CD14-positive monocyte (primary cell): ENCODE measurements at regions not wholly inside any gene's neighbourhood (a gene's known extent, or its start where the extent isn't known, plus 50 kb on each side); places are given as distances from the start of the nearest gene placed in this dataset.

Experiments used
- DNase-seq, 3 donors: peaks; one replicate each; pipeline ENCODE4 v3.0.0-alpha.2; 2011 to 2022
- H2AFZ ChIP-seq: 2 replicates; pipeline ENCODE4 v1.6.0; 2012; ENCODE audit warnings: mild to moderate bottlenecking, low read depth, low read length, inconsistent platforms; ENCODE audit not compliant: insufficient read depth, poor library complexity, severe bottlenecking
- H3K27ac ChIP-seq, 2 donors: 1 replicate in 1 of 2; 2 replicates in 1 of 2; pipeline ENCODE4 v1.5.1; 2012 to 2013; ENCODE audit warnings: low read length in 2 of 2, control low read depth in 1 of 2, inconsistent platforms in 1 of 2, low read depth in 1 of 2, mild to moderate bottlenecking in 1 of 2
- H3K27me3 ChIP-seq, 2 donors: one replicate each; pipeline versions ENCODE4 v1.6.0 to v1.6.1; 2011 to 2013; ENCODE audit warnings: low read length in 2 of 2; ENCODE audit not compliant: control insufficient read depth in 2 of 2, insufficient read depth in 2 of 2
- H3K36me3 ChIP-seq, 2 donors: replicated peaks in 1 of 2; 1 replicate in 1 of 2; 2 replicates in 1 of 2; pipeline versions ENCODE4 v1.5.1 to v1.6.1; 2012 to 2013; ENCODE audit warnings: low read length in 2 of 2, control low read depth in 1 of 2, inconsistent platforms in 1 of 2, mild to moderate bottlenecking in 1 of 2; ENCODE audit not compliant: insufficient read depth in 2 of 2, control insufficient read depth in 1 of 2
- H3K4me1 ChIP-seq, 2 donors: 1 replicate in 1 of 2; 2 replicates in 1 of 2; pipeline versions ENCODE4 v1.5.1 to v1.6.1; 2012 to 2013; ENCODE audit warnings: low read length in 2 of 2, control low read depth in 1 of 2, inconsistent platforms in 1 of 2, mild to moderate bottlenecking in 1 of 2, moderate library complexity in 1 of 2; ENCODE audit not compliant: insufficient read depth in 2 of 2, control insufficient read depth in 1 of 2
- H3K4me2 ChIP-seq: replicated peaks from 2 replicates; pipeline ENCODE3; 2012; ENCODE audit warnings: low read length, moderate library complexity, mild to moderate bottlenecking; ENCODE audit not compliant: poor library complexity, severe bottlenecking; ENCODE audit errors: extremely low read depth
- H3K4me3 ChIP-seq, 3 experiments: fragments of 200-600 bp in 1 of 3; sonication (generic) in 1 of 3; replicated peaks in 1 of 3; 1 replicate in 2 of 3; 2 replicates in 1 of 3; pipeline ENCODE4 v1.5.1; 2011 to 2013; ENCODE audit warnings: low read length in 3 of 3, mild to moderate bottlenecking in 3 of 3, control low read depth in 2 of 3, low read depth in 2 of 3, inconsistent platforms in 1 of 3, moderate library complexity in 1 of 3
- H3K79me2 ChIP-seq: 2 replicates; pipeline ENCODE4 v1.6.0; 2012; ENCODE audit warnings: mild to moderate bottlenecking, control low read depth, inconsistent platforms, low read length, moderate library complexity; ENCODE audit not compliant: insufficient read depth
- H3K9ac ChIP-seq: 2 replicates; pipeline ENCODE4 v1.6.0; 2017; ENCODE audit warnings: low read length, mild to moderate bottlenecking; ENCODE audit not compliant: insufficient read depth, poor library complexity, severe bottlenecking
- H3K9me3 ChIP-seq, 2 donors: replicated peaks in 1 of 2; 1 replicate in 1 of 2; 2 replicates in 1 of 2; pipeline versions ENCODE4 v1.5.1 to v1.6.1; 2012 to 2013; ENCODE audit warnings: low read length in 2 of 2, control low read depth in 1 of 2; ENCODE audit not compliant: control insufficient read depth in 1 of 2, insufficient read depth in 1 of 2
- H4K20me1 ChIP-seq: 2 replicates; pipeline ENCODE4 v1.6.0; 2012; ENCODE audit warnings: mild to moderate bottlenecking, low read length, control low read depth, moderate library complexity; ENCODE audit not compliant: insufficient read depth
- H3K27ac Mint-ChIP-seq, 7 donors: one replicate each; pipeline ENCODE4 v1.8.0; 2020; ENCODE audit warnings: mild to moderate bottlenecking in 7 of 7, mixed read lengths in 7 of 7, moderate library complexity in 6 of 7, inconsistent platforms in 2 of 7
- H3K27me3 Mint-ChIP-seq, 3 donors: one replicate each; pipeline ENCODE4 v1.8.0; 2021 to 2022; ENCODE audit warnings: low read depth in 3 of 3, mild to moderate bottlenecking in 3 of 3, mixed read lengths in 3 of 3, moderate library complexity in 3 of 3, inconsistent platforms in 1 of 3
- H3K36me3 Mint-ChIP-seq, 2 donors: one replicate each; pipeline ENCODE4 v1.8.0; 2020; ENCODE audit warnings: mixed read lengths in 2 of 2, inconsistent platforms in 1 of 2, mild to moderate bottlenecking in 1 of 2
- H3K4me1 Mint-ChIP-seq: one replicate; pipeline ENCODE4 v1.8.0; 2020; ENCODE audit warnings: mild to moderate bottlenecking, mixed read lengths
- H3K4me3 Mint-ChIP-seq, 2 donors: one replicate each; pipeline ENCODE4 v1.8.0; 2020; ENCODE audit warnings: mild to moderate bottlenecking in 2 of 2, mixed read lengths in 2 of 2, moderate library complexity in 1 of 2
- H3K9me3 Mint-ChIP-seq, 7 donors: one replicate each; pipeline ENCODE4 v1.8.0; 2020 to 2022; ENCODE audit warnings: mixed read lengths in 7 of 7, mild to moderate bottlenecking in 6 of 7, moderate library complexity in 6 of 7, inconsistent platforms in 2 of 7
- CTCF ChIP-seq: fragments of 200-600 bp; IDR thresholded peaks from one replicate; pipeline ENCODE4 v1.8.0; 2022; ENCODE audit warnings: antibody characterized with exemption, mild to moderate bottlenecking
- WGBS: methylation state at CpG from one replicate; pipeline ENCODE4 v1.1.5; 2013; ENCODE audit warnings: missing lambda C conversion rate; ENCODE audit not compliant: insufficient coverage; 5-methylcytosine and 5-hydroxymethylcytosine counted together
- intact Hi-C, 2 donors: fragments of 100-400 bp; cut with micrococcal nuclease; formaldehyde crosslinking; loops; one replicate each; pipeline versions ENCODE4 v1.15.0 to v1.15.1; 2023

GRCh38 chr11:70843906-70844305 is 408.5 kb downstream of the SHANK2 start:
- Mint-ChIP-seq H3K4me3 (no peak overlapping the region), H3K36me3 (no peaks in the 10 kb centered on the region), H3K4me1 (no peaks in the 10 kb centered on the region), H3K9me3 (peaks cover 0 to 3% (median 0%) of the 10 kb centered on the region in 7 donors), H3K27ac (no peak overlapping the region), H3K27me3 (peaks cover 6 to 16% (median 16%) of the 10 kb centered on the region in 3 donors)
- H3K4me3 ChIP-seq, result no peak overlapping the region
- no peak overlapping the region for H3K4me2 ChIP-seq
- no peak overlapping the region for H3K9ac ChIP-seq
- DNase-seq, result no peak
- H3K27me3 ChIP-seq, result peaks cover 0 to 2% of the 10 kb centered on the region in 2 donors
- H3K4me1 ChIP-seq, result no peaks in the 10 kb centered on the region
- intact Hi-C loops, result no loop called here
- 93% methylated on average over 5 of the region's 6 CpGs for WGBS
- no peak overlapping the region for H3K27ac ChIP-seq
- no peak overlapping the region for H2AFZ ChIP-seq
- H3K9me3 ChIP-seq, result no peaks in the 10 kb centered on the region
- TF ChIP-seq CTCF, result no peak
- no peaks in the 10 kb centered on the region for H3K36me3 ChIP-seq
- H3K79me2 ChIP-seq, result no peaks in the 10 kb centered on the region
- H4K20me1 ChIP-seq, result no peaks in the 10 kb centered on the region

GRCh38 chr11:70844387-70844786 is 408.0 kb downstream of the SHANK2 start:
- H3K36me3 ChIP-seq, result no peaks in the 10 kb centered on the region
- intact Hi-C loops, result no loop called here
- no peaks in the 10 kb centered on the region for H3K79me2 ChIP-seq
- H3K9ac ChIP-seq, result no peak overlapping the region
- no peaks in the 10 kb centered on the region for H3K9me3 ChIP-seq
- no peaks in the 10 kb centered on the region for H4K20me1 ChIP-seq
- H3K9me3 Mint-ChIP-seq, result peaks cover 0 to 3% (median 0%) of the 10 kb centered on the region in 7 donors
- WGBS, result 96% methylated on average over 10 of the region's 14 CpGs
- H3K4me3 Mint-ChIP-seq, result no peak overlapping the region
- H3K4me3 ChIP-seq, result no peak overlapping the region
- peaks cover 0 to 2% of the 10 kb centered on the region in 2 donors for H3K27me3 ChIP-seq
- no peak overlapping the region for H3K27ac Mint-ChIP-seq
- H3K27ac ChIP-seq, result no peak overlapping the region
- no peak overlapping the region for H3K4me2 ChIP-seq
- no peak for TF ChIP-seq CTCF
- H2AFZ ChIP-seq, result no peak overlapping the region
- H3K4me1 ChIP-seq, result no peaks in the 10 kb centered on the region
- H3K27me3 Mint-ChIP-seq, result peaks cover 6 to 20% (median 16%) of the 10 kb centered on the region in 3 donors
- DNase-seq, result no peak
- H3K4me1 Mint-ChIP-seq, result no peaks in the 10 kb centered on the region
- H3K36me3 Mint-ChIP-seq, result no peaks in the 10 kb centered on the region
